Parathyroid adenoma (tissue), 2 donors: ENCODE measurements at regions not wholly inside any gene's neighbourhood (a gene's known extent, or its start where the extent isn't known, plus 50 kb on each side); places are given as distances from the start of the nearest gene placed in this dataset.

Experiments
- H2AFZ ChIP-seq: fragments of 300-600 bp; sonication (generic); one replicate; pipeline ENCODE4 v1.7.0; 2017; ENCODE audit warnings: antibody characterized with exemption, mild to moderate bottlenecking
- H3K27ac ChIP-seq: fragments of 300-600 bp; sonication (generic); one replicate; pipeline ENCODE4 v1.7.0; 2017
- H3K27me3 ChIP-seq: fragments of 300-600 bp; sonication (generic); one replicate; pipeline ENCODE4 v1.7.0; 2017; ENCODE audit warnings: low read length; ENCODE audit not compliant: control insufficient read depth, insufficient read depth
- H3K36me3 ChIP-seq: fragments of 300-600 bp; sonication (generic); one replicate; pipeline ENCODE4 v1.7.0; 2017; ENCODE audit warnings: low read length; ENCODE audit not compliant: control insufficient read depth, insufficient read depth
- H3K4me1 ChIP-seq: fragments of 300-600 bp; sonication (generic); one replicate; pipeline ENCODE4 v1.7.0; 2017; ENCODE audit warnings: control low read depth
- H3K4me2 ChIP-seq: fragments of 300-600 bp; sonication (generic); one replicate; pipeline ENCODE4 v1.7.0; 2017; ENCODE audit warnings: low read length
- H3K4me3 ChIP-seq: fragments of 300-600 bp; sonication (generic); one replicate; pipeline ENCODE4 v1.7.0; 2017; ENCODE audit warnings: low read depth, low read length
- H3K79me2 ChIP-seq: fragments of 300-600 bp; sonication (generic); one replicate; pipeline ENCODE4 v1.7.0; 2017; ENCODE audit warnings: control low read depth
- H3K9ac ChIP-seq: fragments of 300-600 bp; sonication (generic); one replicate; pipeline ENCODE4 v1.7.0; 2017; ENCODE audit warnings: mild to moderate bottlenecking
- H3K9me3 ChIP-seq: fragments of 300-600 bp; sonication (generic); one replicate; pipeline ENCODE4 v1.7.0; 2017; ENCODE audit warnings: low read length; ENCODE audit not compliant: control insufficient read depth
- TF ChIP-seq, protein P1 (sequence below): fragments of 300-600 bp; sonication (generic); IDR thresholded peaks from one replicate; pipeline ENCODE4 v1.7.0; 2017; ENCODE audit warnings: antibody characterized with exemption, mild to moderate bottlenecking
- donor health status: primary hyperparathyroidism.

DNA sequence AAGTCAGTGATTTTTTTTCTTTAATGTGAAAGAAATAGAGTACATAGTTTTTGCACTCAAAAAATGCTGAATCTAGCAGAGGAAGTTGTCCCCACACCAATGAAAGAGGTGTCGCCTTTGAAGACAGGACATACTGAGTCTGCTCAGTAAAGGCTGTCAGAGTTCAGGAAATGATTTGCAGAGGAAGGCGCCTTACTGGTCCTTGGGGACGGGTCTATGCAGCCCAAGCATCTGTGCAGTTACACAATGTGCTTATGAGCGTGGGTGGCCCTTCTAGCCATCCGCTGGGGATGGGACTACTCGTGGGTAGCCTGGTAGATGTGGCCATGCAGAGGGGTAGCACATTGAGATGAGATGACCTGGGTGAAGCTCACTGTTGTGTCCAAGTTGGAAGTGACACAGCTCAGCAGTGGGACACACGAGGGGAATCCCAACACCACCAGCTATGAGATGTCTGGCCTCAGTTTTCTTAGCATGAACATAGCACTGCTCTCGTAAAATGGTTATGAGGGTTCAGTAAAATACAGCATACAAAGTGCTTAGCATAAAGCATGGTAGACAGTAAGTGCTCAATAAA lies 116.5 kb upstream of the RBPJ start:
- TF ChIP-seq, protein P1, sequence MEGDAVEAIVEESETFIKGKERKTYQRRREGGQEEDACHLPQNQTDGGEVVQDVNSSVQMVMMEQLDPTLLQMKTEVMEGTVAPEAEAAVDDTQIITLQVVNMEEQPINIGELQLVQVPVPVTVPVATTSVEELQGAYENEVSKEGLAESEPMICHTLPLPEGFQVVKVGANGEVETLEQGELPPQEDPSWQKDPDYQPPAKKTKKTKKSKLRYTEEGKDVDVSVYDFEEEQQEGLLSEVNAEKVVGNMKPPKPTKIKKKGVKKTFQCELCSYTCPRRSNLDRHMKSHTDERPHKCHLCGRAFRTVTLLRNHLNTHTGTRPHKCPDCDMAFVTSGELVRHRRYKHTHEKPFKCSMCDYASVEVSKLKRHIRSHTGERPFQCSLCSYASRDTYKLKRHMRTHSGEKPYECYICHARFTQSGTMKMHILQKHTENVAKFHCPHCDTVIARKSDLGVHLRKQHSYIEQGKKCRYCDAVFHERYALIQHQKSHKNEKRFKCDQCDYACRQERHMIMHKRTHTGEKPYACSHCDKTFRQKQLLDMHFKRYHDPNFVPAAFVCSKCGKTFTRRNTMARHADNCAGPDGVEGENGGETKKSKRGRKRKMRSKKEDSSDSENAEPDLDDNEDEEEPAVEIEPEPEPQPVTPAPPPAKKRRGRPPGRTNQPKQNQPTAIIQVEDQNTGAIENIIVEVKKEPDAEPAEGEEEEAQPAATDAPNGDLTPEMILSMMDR, result no peak
- no peak overlapping the region for H3K4me2 ChIP-seq
- H3K4me3 ChIP-seq, result no peak overlapping the region
- no peaks in the 10 kb centered on the region for H3K9me3 ChIP-seq
- no peak overlapping the region for H2AFZ ChIP-seq
- H3K79me2 ChIP-seq, result no peaks in the 10 kb centered on the region
- H3K36me3 ChIP-seq, result no peaks in the 10 kb centered on the region
- H3K4me1 ChIP-seq, result no peaks in the 10 kb centered on the region
- H3K27ac ChIP-seq, result no peak overlapping the region
- no peak overlapping the region for H3K9ac ChIP-seq
- no peaks in the 10 kb centered on the region for H3K27me3 ChIP-seq

DNA sequence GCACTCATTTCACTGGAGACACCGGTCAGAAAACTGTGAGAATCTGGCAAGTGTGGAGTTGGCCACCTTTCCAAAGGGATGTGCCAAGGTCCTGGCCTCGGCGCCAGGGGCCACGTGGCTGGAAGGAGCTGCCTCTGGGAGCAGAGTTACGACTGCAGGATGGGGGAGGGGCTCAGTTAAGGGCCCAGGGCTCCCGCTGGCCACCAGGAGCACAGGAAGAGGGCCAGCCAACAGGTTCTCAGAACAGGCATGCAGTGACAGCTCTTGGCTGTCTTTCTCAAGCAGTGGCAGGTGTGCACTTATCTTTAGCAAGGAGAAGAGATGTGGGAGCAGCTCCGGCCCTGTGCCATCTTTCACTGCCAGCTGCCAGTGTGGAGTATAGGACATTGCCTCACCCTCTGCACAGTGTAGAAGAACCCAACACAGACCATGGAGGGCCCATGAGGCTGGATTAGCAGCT lies 115.9 kb upstream of the RBPJ start:
- no peak overlapping the region for H3K9ac ChIP-seq
- TF ChIP-seq, protein P1, result no peak
- no peak overlapping the region for H3K4me3 ChIP-seq
- H3K4me2 ChIP-seq, result no peak overlapping the region
- no peaks in the 10 kb centered on the region for H3K9me3 ChIP-seq
- no peaks in the 10 kb centered on the region for H3K36me3 ChIP-seq
- no peaks in the 10 kb centered on the region for H3K27me3 ChIP-seq
- no peaks in the 10 kb centered on the region for H3K79me2 ChIP-seq
- H3K27ac ChIP-seq, result no peak overlapping the region
- H2AFZ ChIP-seq, result no peak overlapping the region
- no peaks in the 10 kb centered on the region for H3K4me1 ChIP-seq

DNA sequence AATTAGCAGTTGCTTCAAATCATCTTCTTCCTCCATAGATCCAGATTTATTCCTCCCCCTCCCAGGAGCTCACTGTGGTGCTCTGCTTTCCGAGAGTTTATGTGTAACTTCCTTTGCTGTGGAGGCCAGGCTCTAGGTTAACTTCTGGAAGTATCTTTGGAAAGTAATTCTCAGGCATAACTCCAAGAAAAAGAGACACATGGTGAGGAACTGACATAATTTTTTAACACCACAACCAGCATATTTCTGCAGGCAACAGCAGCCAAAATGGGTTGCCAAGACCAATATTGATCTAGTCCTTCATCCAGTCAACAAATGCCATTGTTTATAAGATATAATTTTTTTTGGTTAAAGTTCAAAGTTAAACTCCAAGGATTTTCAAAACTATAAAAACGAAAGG lies 114.5 kb upstream of the RBPJ start:
- no peak overlapping the region for H3K4me2 ChIP-seq
- no peak overlapping the region for H2AFZ ChIP-seq
- no peaks in the 10 kb centered on the region for H3K4me1 ChIP-seq
- no peak overlapping the region for H3K27ac ChIP-seq
- H3K27me3 ChIP-seq, result no peaks in the 10 kb centered on the region
- no peaks in the 10 kb centered on the region for H3K79me2 ChIP-seq
- H3K4me3 ChIP-seq, result no peak overlapping the region
- H3K36me3 ChIP-seq, result no peaks in the 10 kb centered on the region
- H3K9me3 ChIP-seq, result no peaks in the 10 kb centered on the region
- TF ChIP-seq, protein P1, result no peak
- H3K9ac ChIP-seq, result no peak overlapping the region

DNA sequence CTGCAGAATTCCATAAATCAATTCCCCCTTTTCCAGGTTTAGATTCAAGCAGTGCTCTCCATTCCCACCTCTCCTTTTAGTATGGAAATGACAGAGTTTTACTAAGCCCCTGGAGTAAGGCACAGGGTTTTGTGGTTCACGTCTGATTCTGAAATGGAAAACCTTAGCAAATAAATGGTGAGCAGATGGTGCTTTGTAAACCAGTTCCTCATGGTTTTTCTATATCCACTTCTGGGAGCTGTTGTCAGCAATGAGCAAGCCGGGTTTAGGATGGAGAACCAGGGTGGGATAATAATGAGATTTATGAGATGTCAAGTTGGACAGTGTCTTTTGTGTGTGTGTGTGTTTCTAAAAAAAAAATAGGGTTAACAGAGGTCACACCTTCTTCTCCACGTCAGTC lies 113.8 kb upstream of the RBPJ start:
- Histone ChIP-seq H3K36me3 (no peaks in the 10 kb centered on the region), H3K4me1 (no peaks in the 10 kb centered on the region), H3K79me2 (no peaks in the 10 kb centered on the region), H3K4me2 (no peak overlapping the region), H3K27me3 (no peaks in the 10 kb centered on the region), H3K4me3 (no peak overlapping the region), H2AFZ (no peak overlapping the region), H3K9ac (no peak overlapping the region), H3K9me3 (no peaks in the 10 kb centered on the region), H3K27ac (no peak overlapping the region)
- TF ChIP-seq, protein P1, result no peak

DNA sequence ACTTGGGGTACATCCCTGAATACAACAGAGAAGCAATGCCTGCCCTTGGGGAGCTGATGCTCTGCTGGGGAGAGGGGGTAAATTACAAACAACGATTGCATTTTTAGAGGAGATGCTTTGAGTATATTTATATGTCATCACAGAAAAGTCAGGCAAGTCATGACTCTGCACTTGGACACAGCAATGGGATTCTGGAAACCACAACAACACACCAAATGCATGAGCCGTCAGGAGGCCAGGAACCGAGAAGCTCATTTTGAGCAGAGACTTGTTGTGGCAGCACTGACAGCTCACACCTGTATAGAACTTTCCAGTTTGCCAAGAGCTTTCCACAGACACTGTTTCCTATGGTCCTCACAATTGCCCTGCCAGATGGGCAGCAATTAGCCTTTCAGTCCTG lies 113.2 kb upstream of the RBPJ start:
- Histone ChIP-seq H3K9ac (no peak overlapping the region), H3K4me2 (no peak overlapping the region), H3K4me3 (no peak overlapping the region), H3K27ac (no peak overlapping the region), H3K4me1 (no peaks in the 10 kb centered on the region), H3K36me3 (no peaks in the 10 kb centered on the region), H3K79me2 (no peaks in the 10 kb centered on the region), H2AFZ (no peak overlapping the region), H3K27me3 (no peaks in the 10 kb centered on the region), H3K9me3 (no peaks in the 10 kb centered on the region)
- TF ChIP-seq, protein P1, result no peak
